Inflammatory macrophage (primary cell): ENCODE measurements at regions not wholly inside any gene's neighbourhood (a gene's known extent, or its start where the extent isn't known, plus 50 kb on each side); places are given as distances from the start of the nearest gene placed in this dataset.
"Not testable (repeated sequence)": the region's sequence is repeated elsewhere in the genome, so short reads cannot be mapped to it uniquely, and the experiment has no call there.

Source experiments
- DNase-seq, 2 donors: peaks; one replicate each; pipeline ENCODE4 v3.0.0-alpha.2; 2020 to 2022

DNA sequence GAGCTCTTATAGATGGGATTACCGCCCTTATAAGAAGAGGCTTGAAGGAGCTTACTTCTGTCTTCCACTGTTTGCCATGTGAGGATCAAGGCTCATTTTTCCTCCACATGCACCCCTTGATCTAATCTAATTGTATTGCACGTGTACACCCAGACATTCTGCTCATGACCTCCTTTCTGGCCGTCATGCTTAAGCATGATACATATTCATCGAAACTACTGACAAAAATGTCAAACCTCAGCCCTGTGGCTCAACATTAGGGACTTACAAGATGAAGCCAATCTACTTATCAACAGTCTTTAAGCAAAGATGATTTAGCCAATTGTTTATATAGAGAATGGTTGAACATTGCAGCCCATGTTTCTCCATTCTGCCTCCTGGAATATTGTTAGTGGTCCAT is 127.6 kb downstream of the XCL2 start:
- no peak for DNase-seq

DNA sequence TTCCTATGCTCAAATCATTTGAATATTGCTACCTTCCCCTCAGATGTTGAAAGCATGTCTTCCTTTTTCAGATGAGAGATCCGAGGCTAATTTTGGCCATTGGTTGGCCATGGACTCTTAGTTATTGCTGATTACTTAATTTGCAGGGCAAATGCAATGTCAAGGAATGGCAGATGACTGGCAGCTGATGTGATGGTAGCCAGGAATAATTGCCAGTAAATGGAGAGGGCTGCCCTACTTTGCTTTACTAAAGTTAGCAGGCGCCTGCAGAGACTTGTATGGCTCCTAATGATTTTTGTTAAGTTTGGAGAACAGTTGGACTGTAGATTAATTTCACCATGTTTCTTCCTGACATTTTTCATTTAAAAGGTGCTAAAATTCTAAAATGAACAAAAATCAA is 128.9 kb downstream of the XCL2 start:
- no peak for DNase-seq

DNA sequence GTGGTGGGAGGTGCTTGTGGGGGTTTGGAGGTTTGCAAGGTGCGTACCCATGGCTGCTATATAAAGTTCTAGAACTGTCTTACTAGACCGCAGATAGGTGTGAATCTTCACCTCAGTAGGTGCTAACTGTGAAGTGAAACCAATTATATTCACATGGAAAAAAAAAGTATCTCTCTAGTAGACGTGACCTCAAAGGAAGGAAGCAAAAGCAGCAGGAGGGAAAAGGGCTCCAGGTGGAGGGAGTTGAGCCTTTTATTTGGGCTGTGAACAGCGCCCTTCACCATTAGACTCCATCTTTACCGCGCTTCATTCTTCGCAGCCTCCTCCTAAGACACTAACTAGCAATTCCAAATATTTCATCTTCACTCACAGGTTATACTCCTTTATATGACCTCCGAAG is 129.8 kb downstream of the TBX19 start:
- DNase-seq: no peak

DNA sequence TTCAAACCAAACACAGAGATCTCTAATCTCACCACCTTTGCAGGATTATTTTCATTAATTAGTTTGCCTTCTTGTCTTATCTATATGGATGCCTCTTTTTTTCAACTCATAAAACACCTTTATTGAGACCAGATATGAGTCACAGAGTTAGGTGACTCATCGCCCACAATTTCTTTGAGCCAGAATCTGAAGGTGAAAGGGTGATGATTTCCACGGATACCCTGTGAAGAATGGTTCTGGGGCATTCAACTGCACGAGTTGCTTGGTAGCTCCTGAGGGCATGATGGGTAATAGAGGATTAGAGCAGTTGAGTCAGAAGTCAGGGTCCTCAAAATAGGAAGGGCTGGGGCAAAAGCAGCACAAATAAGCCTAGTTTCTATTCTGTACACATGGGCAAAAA is 128.2 kb downstream of the TBX19 start:
- DNase-seq: no peak

DNA sequence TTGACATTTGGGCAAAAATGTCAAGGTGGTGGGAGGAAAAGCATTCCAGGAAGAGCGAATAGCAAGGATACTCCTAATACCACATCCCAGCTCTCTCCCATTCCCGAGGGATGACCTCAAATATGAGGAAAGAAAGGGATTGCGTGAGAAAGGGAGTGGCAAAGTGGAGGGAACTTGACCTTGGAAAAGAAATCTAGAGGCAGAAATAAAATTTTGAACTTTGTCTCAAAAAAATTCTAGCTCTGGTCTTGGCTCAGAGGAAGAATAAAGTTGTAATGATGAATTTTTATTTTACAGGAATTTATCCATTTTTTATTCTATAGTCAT is 127.8 kb downstream of the TBX19 start:
- DNase-seq: no peak

DNA sequence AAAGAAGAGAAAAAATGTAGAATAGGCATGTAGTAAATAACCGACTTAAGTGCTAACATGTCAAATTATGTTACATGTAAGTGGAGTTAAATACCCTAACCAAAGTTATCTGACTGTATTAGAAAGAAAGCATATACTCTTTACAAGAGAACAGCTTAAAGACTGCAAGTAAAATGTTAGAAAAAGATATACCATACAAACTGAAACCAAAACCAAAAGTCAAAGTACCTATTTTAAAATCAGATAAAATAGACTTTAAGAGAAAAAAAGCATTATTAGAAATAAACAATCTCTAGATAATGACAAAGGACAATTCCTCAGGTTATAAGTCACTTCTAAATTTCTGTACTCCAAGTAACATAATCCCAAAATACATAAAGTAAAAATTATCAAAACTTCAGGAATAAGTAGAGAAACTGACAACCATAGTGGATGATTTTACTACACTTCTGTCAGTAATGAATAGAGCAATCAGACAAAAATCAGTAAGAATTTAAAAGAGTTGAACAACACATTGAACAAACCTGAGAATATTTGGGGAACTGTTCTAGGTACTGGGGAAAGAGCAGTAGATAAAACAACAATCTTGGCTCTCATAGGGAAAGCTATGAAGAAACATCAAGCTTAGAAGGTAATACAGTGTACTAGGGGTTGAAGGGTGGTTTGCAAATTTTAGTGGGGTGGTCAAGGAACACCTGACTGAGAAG is 127.3 kb downstream of the TBX19 start:
- no peak for DNase-seq

DNA sequence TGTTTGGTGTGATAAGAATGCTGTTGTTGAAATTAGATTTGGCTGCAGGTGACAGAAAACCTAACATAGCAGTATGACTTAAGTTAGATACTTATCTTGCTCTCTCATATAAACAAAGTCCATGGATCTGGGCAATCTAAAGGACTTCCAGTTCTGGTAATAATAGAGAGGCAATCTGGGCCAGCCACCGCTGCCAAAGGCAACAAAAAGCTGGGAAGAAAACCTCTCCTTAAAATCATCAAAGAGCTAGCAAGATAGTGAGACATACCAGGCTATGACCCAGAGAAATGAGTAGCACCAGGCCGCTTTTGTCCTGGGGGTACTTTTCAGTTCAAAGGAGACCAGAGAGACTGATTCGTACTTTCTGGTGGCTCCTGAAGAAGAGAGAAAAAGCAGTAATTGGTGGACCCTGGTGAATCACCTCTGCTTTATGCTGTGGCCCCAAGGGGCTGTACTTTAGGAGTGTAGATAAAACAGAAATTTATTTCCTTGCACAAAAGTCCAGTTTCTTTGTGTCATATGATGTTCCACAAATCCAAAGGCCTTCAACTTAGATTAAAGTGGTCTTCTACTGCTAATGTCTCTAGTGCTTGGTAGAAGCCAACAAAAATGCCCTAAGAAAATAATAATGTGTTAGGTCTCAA is 125.4 kb downstream of the TBX19 start:
- no peak for DNase-seq

DNA sequence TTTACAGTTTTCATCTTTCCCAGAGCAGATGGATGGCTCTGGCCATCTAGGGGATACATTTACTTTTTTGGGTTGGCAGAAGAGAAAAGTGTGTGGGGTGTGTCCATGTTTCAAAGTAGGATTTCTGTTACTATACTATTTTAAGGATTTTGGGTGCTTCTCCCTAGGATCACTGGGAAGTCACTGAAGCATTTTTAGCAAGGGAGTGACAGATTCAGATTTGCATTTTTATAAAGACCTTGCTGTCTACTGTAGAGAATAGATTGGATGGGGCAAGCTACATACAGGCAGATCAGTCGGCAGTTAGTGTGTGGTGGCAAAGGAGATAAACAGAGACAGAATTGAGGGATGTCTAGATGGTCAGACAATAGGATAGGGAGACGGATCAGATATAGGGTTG is 122.5 kb downstream of the TBX19 start:
- no peak for DNase-seq

DNA sequence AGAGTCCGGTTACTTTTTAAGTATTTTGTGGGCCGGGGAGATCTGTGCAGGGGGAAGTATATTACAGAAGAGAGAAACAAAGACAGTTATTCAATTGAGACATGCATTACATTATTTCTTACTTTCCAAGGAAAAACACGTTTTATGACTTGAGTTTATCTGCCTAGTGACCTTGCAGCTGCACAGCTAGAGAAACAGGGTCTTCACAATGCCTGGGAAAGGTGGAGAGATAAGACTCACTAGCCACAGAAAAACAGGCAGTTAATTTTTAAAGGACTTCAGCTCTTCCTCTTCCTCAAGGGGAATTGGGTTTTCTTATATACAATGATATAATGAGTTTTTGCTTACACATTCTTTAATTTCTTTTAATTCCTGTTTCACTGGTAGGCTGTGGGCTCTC is 121.8 kb downstream of the TBX19 start:
- DNase-seq: not testable (repeated sequence)

DNA sequence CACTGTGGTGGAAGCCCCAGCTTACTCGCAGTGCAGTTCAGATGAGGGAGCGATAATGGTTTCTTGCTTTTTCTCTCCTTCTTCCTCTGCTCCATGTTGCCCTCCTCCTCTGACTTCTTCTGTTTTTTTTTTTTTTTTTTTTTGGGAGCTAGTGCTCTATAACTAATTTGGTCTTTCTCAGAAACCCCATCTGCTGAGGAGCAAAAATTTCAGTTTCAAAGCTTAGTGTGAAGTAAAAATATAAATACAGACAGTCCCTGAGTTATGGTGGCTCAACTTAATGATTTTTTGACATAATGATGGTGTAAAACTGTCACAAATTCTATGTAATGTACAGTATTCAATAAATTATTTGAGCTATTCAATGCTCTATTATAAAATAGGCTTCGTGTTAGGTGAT is 120.7 kb downstream of the TBX19 start:
- DNase-seq: no peak

DNA sequence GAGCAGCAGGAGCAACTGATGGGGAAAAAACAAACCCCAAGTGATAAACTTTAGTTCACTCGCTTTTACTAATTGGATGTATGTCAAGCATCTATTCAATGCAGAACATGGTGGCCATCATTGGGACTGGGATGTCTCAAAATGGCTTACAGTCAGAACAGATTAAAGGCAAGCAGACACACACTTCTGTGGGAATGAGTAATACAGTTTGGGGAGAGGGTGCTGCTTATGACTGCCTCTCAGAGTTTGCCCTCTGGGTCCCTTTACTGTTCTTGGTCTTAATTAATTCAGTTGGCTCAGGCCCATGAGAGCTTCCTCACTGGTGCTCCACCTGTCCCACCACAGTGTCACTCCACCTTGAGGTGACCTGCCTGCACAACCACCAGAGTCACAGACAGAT is 119.5 kb downstream of the TBX19 start:
- DNase-seq: no peak

DNA sequence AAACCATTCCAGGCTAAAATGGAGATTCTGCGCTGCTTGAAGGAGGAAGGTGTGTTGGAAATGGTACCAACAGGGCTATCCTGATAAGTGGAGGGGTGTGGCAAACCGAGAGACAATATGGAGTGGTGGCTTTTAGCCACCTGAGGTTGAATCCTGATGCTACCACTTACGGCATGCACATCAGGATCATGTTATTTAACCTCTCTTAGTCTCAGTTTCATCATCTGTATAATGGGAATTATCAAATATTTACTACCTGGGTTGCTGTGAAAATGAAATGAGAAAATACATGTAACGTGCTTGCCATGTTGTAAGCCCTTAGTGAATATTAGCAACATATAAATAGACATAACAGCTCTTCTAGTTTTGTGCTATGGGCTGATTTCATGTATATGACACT is 117.1 kb downstream of the TBX19 start:
- no peak for DNase-seq

DNA sequence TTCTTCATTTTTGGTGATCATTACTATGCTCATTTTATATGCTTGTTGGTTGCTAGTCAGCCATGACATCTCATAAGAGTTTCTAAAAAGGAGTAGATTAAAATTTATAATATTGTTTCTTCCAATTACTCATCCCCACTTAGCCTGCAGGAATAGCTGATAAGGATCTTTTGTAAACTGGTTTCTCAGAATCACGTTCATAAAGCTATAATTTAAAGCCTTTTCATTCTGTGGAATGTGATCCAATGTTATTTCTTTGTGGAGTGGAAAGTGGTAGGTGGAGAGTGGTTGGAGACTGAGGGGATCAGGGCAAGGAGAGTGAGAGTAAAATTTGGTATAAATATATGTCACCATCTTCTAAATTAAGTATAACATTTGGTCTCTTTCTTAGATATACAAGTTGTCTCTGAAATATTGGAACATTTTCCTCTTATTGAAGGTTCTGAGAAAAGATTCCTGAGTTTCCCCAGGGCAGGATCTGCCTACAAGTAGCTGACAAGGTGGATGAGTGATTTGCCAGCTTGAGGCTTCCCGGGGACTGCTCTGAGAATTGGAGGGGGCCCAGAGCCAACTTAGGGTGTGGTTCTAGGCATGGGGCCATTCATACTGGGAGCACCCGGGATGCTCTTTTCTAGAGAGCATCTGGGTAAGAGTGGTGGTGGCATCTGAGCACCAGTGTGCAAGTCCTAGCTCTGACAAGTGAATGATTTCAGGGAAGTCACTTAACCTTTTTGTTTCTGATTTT is 116.4 kb downstream of the TBX19 start:
- no peak for DNase-seq

DNA sequence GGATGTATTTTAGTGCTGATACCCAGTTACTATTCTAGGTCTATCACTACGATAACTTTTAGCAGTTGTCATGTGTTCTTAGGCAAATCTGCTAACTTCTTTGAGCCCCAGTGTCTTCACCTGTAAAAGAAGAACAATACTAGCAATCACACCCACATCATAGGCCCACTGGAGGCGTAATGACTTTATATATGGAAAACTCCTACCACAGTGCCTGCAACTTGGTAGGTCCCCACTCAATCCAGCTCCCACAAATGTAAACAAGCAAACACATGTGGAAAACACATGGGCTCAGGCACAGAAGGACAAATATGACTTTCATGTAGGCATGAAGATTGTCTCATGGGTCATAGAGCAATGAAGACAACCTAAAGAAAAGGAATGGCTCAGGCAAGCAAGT is 115.8 kb downstream of the TBX19 start:
- DNase-seq: no peak

DNA sequence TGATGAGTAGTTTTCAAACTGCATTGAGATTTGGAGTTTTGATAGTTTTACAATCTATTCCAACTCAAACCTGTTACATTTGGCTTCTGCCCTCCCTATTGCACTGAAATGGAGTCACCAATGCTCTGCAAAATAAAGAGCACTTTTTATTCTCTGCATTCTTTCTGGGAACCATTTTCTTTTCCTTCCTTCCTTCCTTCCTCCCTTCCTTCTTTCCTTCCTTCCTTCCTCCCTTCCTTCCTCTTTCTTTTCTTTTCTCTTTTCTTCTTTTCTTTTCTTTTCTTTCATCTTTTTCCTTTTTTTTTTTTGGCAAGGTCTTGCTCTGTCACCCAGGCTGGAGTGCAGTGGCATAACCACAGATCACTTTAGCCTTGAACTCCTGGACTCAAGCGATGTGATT is 114.2 kb downstream of the TBX19 start:
- no peak for DNase-seq

DNA sequence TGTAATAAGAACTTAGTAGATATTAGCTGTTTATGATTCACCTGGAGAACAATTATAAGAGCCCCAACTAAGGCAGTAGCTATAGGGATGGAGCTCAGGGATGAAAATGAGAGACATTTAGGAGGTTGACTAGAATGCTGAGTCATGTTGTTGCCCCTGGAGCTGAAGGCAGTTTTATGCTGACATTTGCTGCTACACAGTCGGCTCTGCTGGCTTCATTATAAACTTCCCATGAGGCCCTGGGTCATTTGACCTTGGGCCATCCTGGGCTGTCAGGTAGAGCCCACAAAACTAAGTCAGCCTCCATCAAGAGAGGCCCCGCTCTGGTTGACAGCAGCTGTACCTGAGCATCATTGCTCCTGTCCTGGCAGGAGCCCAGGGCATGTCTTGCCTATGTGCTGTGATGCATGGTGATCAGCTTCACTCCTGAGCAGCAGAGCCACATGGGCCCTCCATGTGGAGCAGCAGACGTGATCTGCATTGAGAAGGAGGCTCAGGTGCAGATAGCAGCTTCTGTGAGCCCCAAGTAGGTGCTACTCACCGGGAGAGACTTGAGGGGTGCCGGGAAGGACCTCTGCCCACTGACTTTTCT is 112.4 kb downstream of the TBX19 start:
- no peak for DNase-seq

DNA sequence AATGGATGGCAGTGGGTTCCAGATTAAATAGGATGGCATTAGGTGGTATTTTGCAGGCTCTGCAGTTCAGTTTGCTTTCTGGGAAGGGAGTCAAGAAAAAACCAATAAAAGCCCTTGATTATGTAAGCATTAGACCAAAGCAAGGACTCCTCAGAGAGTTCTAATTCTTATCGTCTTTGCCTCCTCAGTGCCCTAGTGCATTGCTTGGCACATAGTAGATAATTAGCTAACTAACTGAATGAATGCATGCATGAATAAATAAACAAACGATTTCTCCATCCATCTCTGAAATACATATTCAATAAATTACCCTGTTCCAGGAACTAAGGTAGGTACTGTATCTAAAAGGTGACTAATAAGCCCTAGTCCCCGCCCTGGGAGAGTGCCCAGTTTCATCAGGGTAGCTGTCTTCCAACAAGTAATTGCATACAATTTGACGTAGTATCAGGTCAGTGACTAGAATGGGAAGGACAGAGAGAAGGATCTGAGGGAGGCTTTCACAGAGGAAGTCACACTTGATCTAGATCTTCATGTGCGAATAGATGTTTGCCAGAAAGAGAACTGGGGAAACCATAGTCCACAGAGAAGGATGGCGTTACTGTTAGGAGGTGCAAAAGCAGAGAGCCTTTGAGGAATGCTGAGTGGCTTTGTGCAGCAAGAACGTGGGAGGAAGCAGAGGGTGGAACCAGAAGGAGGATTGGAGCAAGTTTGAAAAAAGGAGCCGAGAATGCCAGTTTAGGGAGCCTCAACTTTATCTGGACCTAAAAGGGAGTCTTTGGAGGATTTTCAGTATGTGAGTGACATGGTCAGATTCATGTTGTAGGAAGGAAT is 111.4 kb downstream of the TBX19 start:
- DNase-seq: no peak

DNA sequence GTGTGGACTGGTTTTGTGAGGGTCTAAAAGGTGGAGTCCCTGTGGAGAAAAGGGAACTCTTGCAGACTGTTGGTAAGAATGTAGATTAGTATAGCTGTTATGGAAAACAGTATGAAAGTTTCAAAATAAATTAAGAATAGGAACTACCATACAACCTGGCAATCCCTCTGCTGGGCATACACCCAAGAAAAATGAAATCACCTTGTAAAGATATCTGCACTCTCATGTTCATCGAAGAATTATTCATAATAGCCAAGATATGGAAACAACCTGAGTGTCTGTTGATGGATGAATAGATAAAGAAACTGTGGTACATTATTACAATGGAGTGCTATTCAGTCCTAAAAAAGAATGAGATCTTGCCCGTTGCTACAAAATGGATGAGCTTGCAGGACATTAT is 109.6 kb downstream of the TBX19 start:
- DNase-seq: no peak

DNA sequence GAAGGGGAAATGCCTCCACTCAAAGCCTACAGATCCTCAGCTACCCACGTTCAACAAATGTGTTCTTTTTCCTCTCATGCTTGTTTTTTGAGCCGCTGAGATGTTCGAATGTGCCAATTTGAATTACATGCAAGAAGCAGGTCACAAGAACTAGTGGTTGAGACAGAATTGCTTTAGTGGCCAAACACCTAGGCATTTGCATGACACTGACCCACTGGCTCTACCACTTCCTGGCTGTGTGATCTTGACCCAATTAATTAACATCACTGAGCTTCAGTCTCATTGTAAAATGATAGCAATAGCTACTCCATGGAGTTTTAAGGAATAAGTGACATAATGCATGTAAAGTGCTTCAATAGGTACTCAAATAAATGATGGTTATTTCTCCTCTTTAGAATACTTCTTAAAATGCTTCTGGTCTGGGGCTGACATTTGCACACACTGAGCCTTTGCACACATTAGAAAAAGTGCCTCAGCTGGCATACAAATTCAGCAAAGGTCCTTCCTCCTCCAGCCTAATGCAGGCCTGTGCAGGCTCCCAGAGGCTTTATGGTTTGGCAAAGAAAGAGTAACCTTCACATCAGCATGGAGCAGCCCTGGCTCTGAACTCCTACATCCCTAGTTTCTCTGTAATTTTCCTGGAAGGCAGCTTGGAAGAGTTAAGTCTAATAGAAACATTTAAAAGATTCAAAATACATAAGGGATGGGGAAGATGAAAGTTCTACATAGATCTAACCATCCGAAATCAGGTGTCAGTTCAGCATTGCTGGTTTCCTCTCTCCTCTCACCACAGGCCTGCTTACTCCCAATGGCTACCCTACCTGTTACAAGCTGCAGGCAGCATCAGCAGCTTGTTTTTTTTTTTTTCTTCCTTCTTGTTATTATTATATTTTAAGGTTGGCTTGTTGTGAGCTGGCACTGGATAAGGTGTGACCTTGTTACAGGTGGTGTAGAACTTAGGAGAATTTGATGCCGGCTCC is 107.4 kb downstream of the TBX19 start:
- DNase-seq: no peak

DNA sequence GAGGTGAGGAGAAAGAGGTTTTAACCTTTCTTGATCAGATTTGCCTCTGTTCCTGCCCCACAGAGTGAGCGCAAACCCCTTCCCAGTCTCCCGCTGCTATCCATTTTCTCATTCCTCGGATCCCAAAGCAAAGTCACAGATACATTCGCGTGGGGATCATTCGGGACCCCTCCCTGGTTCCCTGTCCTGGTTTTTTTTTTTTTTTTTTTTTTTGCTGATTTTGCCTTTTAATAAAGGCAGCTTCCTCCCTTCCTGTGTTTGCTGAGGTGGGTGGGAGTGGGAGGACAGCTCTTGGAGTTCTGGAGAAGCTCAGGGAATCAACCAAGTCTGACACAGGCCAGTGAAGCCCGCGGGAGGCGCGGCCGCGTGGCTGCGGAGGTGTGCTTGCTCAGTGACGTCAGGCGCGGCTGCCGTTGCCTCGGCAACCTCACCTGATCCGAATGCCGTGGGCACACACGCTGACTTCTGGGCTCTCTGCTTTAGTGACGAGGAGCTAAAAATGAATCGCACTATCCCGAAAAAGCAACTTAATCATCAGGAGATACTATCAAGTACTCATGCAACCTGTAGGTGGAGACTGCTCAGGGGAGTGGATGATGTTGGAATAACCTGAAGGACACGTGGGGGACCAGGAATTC is 106.4 kb downstream of the TBX19 start:
- DNase-seq: peak in 1 of 2 donors; percentile 24

DNA sequence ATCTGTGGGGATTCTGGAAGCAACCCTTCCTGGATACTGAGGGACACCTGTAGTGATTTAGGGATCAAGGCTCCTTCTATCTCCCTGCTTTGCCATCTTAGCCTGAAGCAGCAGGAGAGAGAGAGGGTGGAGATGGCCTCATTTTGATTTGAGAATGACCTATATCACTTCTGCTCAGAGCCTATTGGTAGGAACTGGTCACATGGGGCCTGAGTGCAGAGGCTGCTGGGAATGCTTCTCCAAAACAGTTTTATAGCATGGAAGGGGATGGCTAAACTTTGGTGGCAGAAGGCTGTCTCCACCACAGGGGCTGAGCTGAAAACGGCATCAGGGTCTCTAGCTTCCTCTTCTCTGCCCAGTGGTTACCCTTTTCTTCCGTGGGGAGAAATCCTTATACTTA is 105.8 kb downstream of the TBX19 start:
- no peak for DNase-seq
